Activated T-cell treated with anti-CD3 and anti-CD28 coated beads for 4 hours (primary cell): ENCODE measurements at regions not wholly inside any gene's neighbourhood (a gene's known extent, or its start where the extent isn't known, plus 50 kb on each side); places are given as distances from the start of the nearest gene placed in this dataset.
"Not testable (repeated sequence)": the region's sequence is repeated elsewhere in the genome, so short reads cannot be mapped to it uniquely, and the experiment has no call there.

ENCODE experiments used
- DNase-seq: peaks from one replicate; pipeline ENCODE4 v3.0.0-alpha.2; 2020

GRCh38 chr17:14452856-14453255 lies 152.0 kb downstream of the HS3ST3B1 start:
- DNase-seq, result no peak

GRCh38 chr17:14451729-14452191 lies 150.9 kb downstream of the HS3ST3B1 start:
- DNase-seq, result no peak

- no peak for DNase-seq
Observed at GRCh38 chr17:14448818-14449217, 147.9 kb downstream of the HS3ST3B1 start.

GRCh38 chr17:14446825-14447224 lies 145.9 kb downstream of the HS3ST3B1 start:
- DNase-seq, result no peak

GRCh38 chr17:14444915-14445314 lies 144.0 kb downstream of the HS3ST3B1 start:
- no peak for DNase-seq

GRCh38 chr17:14442798-14443528 lies 142.1 kb downstream of the HS3ST3B1 start:
- no peak for DNase-seq

GRCh38 chr17:14437176-14437575 lies 136.3 kb downstream of the HS3ST3B1 start:
- DNase-seq, result no peak

DNA sequence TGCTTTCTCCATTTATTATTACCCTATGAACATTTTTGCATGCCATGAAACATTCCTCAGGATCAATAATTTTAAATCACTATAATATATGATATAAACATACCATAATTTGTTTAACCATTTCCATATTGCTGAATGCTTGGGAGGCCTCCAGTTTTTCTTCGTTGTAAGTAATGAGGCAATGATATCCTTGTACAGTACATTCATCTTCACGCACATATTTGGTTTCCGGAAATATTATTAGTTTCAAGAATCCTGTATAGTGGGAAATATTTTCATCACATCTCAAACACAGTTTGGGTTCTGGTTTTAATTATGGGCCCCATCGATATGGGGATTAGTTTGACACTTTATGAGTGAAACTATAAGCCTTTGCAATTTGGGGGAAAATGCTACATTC lies 135.4 kb downstream of the HS3ST3B1 start:
- no peak for DNase-seq

DNA sequence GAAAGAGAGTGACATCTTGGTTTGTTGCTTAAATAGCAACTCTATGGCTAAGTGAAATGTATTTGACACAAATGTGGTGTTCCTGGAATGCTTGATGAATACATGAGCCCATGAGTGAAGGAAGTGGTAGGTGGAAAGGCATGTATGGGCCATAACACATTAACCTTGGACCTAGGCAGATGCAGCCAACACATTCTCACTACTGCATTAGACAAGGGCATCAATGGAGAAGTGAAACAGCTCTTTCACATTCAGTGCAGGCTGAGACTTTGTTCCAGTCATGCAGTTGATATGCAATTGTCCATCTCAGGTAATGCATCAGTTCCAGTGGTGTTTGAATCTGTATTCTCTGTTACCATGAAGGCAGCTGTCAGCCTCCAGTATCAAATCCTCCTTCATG lies 133.6 kb downstream of the HS3ST3B1 start:
- DNase-seq, result no peak

GRCh38 chr17:14432079-14432478 lies 131.2 kb downstream of the HS3ST3B1 start:
- DNase-seq, result no peak

DNA sequence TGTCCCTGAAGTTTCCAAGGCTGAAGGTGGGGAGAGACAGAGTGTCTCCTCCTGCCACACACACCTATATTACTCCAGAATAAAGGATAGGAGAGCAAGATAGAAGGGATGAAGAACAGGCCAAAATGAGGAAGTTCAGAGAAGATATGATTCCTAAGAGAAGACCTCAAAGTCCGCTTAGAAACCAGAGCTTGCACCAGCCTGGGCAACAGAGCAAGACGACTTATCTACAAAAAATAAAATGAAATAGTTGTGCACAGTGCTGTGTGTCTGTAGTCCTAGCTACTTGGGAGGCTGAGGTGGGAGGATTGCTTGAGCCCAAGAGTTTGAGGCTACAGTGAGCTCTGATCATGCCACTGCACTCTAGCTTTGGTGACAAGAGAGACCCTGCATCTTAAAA lies 128.2 kb downstream of the HS3ST3B1 start:
- DNase-seq, result no peak

GRCh38 chr17:14428648-14429029 lies 127.8 kb downstream of the HS3ST3B1 start:
- no peak for DNase-seq

DNA sequence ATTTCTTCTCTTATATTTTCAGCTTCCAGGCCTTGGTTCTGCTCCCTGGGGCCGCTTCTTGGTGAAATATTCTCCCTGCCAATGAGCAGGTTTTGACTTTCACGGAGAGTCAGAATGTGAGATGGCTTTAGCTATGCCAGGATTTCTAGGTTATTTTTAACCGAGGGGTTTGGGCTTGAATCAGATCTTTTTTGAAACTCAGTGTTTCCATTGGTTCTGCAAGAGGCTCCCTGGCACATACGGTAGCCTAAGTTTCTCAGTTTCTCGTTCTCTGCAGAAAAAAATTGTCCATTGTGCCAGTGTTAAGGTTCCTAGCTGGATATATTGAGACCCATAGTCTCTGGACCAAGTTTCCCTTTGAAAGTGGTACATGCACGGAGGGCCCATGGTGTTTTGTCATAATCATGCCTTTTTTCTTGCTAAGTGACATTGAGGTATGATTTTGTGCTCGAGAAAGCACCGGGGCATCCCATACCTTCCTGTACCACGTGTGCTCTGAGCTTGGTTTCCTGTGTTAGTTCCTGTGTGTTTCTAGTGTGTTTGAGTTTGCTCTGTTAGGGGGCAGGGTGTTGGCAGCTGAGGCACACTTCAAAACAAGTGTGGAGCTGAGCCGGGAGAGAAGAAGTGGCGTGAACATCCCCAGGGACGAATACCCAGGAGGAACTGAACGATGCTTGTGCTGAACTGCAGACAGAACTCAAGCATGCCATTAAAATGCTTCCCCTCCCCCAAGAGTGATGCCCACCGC lies 127.2 kb downstream of the HS3ST3B1 start:
- DNase-seq, result peak; percentile 33

GRCh38 chr17:14423156-14423555 lies 122.3 kb downstream of the HS3ST3B1 start:
- not testable (repeated sequence) for DNase-seq

DNA sequence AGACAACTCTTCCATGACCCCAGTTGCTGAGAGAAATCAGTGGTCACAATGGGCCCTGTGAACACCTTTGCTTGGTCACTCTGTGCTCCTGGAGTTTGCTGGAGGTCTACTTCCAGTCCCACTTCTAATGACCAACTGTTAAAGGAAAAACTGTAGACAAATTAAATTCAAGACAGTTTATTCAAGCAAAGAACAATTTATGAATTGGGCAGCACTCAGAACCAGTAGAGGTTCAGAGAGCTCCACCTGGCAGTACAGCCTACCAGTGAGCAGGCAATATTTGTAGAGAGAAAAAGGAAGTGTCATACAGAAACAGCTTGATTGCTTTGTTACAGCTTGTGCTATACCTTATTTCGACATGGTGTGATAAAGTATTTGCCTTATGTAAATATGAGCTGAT lies 116.5 kb downstream of the HS3ST3B1 start:
- DNase-seq, result no peak

DNA sequence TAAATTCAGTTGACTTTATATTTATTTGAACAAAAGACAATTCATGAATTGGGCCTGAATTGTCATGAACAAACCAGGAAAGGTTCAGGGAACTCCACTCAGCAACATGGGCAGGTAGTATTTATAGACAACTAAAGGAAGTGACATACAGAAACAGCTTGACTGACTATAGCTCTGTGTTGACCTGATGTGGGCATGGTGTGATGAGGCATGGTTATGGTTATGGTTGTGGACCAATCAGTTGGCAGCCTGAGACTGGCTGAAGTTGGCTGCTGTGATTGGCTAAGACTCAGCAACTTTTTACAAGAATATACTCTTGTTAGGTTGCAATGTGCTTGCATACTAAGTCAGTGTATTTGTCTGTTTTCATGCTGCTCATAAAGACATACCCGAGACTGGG lies 108.4 kb downstream of the HS3ST3B1 start:
- no peak for DNase-seq

DNA sequence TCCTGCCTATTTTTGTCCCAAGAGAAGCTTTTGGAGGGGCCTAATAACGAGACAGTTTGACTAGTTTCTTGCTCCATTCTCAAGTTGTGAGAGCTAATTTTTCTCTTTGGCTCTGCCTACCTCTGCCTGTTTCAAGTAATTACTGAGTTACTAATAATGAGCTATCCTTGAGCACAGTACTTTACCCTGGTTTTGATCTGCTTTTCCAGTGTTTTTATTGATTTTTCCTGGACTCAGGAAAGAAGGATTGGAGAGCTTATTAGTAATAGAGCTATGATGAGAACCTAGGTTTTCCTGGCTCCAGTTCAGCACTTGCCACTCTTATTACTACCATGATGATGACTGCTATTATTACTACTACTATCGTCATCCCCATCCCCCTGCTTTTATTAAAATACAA lies 106.7 kb downstream of the HS3ST3B1 start:
- no peak for DNase-seq

DNA sequence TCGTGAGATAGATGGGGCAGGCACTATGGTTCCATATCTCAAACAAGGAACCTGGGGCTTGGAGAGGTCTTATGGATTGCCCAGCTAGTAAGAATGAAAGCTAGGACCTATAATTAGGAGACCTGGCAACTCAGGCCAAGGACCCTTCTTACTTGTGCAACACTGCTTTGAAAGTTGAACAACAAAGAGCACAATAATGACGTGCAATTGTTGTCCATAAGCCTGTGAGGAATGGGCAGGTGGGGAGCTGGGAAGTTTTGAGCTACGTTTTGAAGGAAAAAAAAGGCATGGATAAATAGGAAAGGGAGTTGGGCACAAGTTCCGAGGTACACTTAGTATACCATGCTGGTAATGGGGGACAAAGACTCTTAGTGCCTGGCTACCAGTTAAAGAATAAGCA lies 104.3 kb downstream of the HS3ST3B1 start:
- no peak for DNase-seq
